ENCODE measurements at regions not wholly inside any gene's neighbourhood (a gene's known extent, or its start where the extent isn't known, plus 50 kb on each side); places are given as distances from the start of the nearest gene placed in this dataset.
"Not testable (repeated sequence)": the region's sequence is repeated elsewhere in the genome, so short reads cannot be mapped to it uniquely, and the experiment has no call there.

DNA sequence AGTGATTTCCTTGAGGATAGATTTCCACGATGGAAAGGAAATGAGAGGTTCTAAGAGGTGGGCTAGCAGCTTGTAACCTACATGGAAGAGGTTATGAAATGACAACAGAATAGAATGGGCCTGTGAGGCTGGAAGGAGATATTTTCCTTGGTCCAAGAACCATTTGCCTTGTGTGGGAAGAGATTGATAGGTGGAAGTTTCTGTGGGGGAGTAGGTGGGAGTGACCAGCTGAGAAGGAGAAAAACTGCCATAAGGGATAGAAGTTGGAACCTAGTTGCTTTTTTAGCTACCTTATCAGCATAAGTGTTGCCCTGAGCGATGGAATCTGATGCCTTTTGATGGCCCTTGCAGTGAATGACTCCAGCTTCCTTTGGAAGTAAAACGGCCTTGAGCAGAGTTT lies 60.4 kb upstream of the NAA35 start:
- DNase-seq (ENCODE audit: low read depth in 3 of 3), result not testable (repeated sequence)

DNA sequence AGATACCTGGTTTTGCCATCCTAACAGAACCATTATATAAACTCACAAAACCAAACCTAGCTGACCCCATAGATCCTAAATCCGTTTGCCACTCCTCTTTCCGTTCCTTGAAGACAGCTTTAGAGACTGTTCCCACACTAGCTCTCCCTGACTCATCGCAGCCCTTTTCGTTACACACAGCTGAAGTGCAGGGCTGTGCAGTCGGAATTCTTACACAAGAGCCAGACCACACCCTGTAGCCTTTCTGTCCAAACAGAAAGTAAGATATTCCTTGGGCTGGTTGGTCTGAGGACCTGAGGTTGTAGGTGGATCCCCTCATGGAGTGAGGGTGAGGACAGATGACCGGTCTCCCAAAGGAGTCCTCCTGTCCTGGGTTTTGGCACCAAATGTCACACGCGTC lies 56.7 kb upstream of the NAA35 start:
- DNase-seq (ENCODE audit: low read depth in 3 of 3), result no peak

DNA sequence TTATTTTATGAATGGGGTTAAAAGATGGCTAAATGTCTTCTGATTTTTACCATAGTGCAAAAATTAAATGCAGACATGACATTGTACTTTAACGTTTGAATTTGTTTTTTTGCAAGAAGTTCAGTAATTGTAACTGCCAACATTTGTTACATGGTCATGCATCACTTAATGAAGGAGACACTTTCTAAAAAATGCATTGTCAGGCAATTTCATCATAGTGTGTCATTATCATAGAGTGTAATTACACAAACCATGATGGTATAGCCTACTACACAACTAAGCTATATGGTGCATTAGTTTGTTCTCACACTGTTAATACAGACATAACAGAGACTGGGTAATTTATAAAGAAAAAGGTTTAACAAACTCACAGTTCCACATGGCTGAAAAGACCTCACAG lies 50.0 kb upstream of the NAA35 start:
- no peak for DNase-seq (ENCODE audit: low read depth in 3 of 3)
